H1 (cell line): ENCODE measurements at regions not wholly inside any gene's neighbourhood (a gene's known extent, or its start where the extent isn't known, plus 50 kb on each side); places are given as distances from the start of the nearest gene placed in this dataset.

Source experiments
- BCL11A ChIP-seq, 2 experiments: IDR thresholded peaks; one replicate each; pipeline ENCODE4 v1.6.1; 2011; ENCODE audit warnings: low read depth in 2 of 2, low read length in 2 of 2, mild to moderate bottlenecking in 2 of 2
- BRCA1 ChIP-seq: IDR thresholded peaks from 2 replicates; pipeline ENCODE4 v1.6.1; 2012; ENCODE audit warnings: low read depth, low read length, improper control_type of control experiment
- HDAC6 ChIP-seq: IDR thresholded peaks from one replicate; pipeline ENCODE4 v1.7.1; 2012; ENCODE audit warnings: low read depth, mild to moderate bottlenecking, inconsistent platforms, low read length, moderate library complexity
- JUND ChIP-seq: IDR thresholded peaks from 2 replicates; pipeline ENCODE4 v1.6.1; 2011; ENCODE audit warnings: mild to moderate bottlenecking, improper control_type of control experiment, low read length
- MAFK ChIP-seq: IDR thresholded peaks from 2 replicates; pipeline ENCODE4 v1.6.1; 2012; ENCODE audit warnings: low read depth, mild to moderate bottlenecking, improper control_type of control experiment, low read length
- POLR2A ChIP-seq, 2 experiments: IDR thresholded peaks; 1 replicate in 1 of 2; 2 replicates in 1 of 2; pipeline ENCODE4 v1.6.1; 2011; ENCODE audit warnings: low read depth in 2 of 2, low read length in 2 of 2, mild to moderate bottlenecking in 2 of 2; ENCODE audit errors: control extremely low read depth in 1 of 2
- TEAD4 ChIP-seq: IDR thresholded peaks from 2 replicates; pipeline ENCODE4 v1.6.1; 2012; ENCODE audit warnings: low read depth, low read length, inconsistent platforms, mixed read lengths
- TF ChIP-seq, protein P1 (sequence below), 3 experiments: IDR thresholded peaks; 1 replicate in 2 of 3; 2 replicates in 1 of 3; pipeline versions ENCODE4 v1.5.1 to v1.6.1; 2011; ENCODE audit warnings: low read length in 3 of 3, mild to moderate bottlenecking in 3 of 3, inconsistent platforms in 2 of 3, low read depth in 1 of 3, moderate library complexity in 1 of 3; ENCODE audit not compliant: insufficient read depth in 1 of 3; ENCODE audit errors: control extremely low read depth in 1 of 3

DNA sequence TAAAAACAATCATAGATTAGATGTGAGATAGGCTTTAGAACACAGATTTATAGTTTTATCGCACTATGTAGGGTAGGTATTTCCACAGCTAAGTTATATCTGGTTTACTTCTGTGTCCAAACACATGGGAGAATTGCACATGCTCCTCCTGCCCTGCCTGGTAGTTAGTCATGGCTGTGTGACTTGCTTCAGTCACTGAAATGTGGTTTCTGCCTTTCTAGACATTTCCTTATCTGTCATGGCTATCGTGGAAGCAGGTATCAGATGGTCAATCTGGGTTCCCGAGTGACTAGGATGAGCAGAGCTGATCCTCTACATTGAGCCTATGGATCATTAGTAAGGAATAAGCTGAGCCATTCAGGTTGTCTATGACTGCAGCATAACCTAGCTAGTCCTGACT, 117.8 kb upstream of the GMDS start:
- TF ChIP-seq MAFK: no peak
- TF ChIP-seq, protein P1, sequence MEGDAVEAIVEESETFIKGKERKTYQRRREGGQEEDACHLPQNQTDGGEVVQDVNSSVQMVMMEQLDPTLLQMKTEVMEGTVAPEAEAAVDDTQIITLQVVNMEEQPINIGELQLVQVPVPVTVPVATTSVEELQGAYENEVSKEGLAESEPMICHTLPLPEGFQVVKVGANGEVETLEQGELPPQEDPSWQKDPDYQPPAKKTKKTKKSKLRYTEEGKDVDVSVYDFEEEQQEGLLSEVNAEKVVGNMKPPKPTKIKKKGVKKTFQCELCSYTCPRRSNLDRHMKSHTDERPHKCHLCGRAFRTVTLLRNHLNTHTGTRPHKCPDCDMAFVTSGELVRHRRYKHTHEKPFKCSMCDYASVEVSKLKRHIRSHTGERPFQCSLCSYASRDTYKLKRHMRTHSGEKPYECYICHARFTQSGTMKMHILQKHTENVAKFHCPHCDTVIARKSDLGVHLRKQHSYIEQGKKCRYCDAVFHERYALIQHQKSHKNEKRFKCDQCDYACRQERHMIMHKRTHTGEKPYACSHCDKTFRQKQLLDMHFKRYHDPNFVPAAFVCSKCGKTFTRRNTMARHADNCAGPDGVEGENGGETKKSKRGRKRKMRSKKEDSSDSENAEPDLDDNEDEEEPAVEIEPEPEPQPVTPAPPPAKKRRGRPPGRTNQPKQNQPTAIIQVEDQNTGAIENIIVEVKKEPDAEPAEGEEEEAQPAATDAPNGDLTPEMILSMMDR (IDR thresholded peaks at IDR 0.05; ENCODE audit: control extremely low read depth in 1 of 3, insufficient read depth in 1 of 3, low read depth in 1 of 3, low read length in 3 of 3): no peak
- TF ChIP-seq HDAC6: no peak
- TF ChIP-seq JUND: no peak
- no peak for TF ChIP-seq POLR2A (IDR thresholded peaks at IDR 0.05; ENCODE audit: control extremely low read depth in 1 of 2, low read depth in 2 of 2, low read length in 2 of 2)
- TF ChIP-seq BRCA1: no peak
- TF ChIP-seq TEAD4: no peak
- TF ChIP-seq BCL11A (IDR thresholded peaks at IDR 0.05; ENCODE audit: low read depth in 2 of 2, low read length in 2 of 2): no peak
